ENCODE measurements at regions not wholly inside any gene's neighbourhood (a gene's known extent, or its start where the extent isn't known, plus 50 kb on each side); places are given as distances from the start of the nearest gene placed in this dataset.

DNA sequence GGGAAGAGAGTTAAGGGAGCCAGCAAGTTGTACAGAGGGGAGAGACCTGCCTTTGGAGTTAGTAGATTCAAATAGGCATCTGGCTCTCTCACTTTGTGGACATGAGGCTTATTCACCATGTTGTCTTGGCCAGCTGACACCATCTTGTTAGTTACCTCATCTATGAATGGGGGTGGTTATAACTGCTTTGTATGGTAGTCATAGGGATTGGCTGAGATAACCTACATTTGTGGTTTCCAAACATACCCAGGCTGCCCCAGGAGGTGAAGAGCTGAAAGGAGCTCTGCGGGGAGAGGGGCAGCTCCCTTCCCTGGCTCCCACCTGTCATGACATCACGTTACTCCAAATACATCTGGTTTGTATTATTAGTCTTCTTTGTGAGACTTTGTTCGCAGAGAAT lies 393.3 kb upstream of the AUTS2 start:
- no peak for TF ChIP-seq NFE2L2 (IDR thresholded peaks at IDR 0.05; ENCODE audit: low read depth, low read length)
- TF ChIP-seq, protein P1, sequence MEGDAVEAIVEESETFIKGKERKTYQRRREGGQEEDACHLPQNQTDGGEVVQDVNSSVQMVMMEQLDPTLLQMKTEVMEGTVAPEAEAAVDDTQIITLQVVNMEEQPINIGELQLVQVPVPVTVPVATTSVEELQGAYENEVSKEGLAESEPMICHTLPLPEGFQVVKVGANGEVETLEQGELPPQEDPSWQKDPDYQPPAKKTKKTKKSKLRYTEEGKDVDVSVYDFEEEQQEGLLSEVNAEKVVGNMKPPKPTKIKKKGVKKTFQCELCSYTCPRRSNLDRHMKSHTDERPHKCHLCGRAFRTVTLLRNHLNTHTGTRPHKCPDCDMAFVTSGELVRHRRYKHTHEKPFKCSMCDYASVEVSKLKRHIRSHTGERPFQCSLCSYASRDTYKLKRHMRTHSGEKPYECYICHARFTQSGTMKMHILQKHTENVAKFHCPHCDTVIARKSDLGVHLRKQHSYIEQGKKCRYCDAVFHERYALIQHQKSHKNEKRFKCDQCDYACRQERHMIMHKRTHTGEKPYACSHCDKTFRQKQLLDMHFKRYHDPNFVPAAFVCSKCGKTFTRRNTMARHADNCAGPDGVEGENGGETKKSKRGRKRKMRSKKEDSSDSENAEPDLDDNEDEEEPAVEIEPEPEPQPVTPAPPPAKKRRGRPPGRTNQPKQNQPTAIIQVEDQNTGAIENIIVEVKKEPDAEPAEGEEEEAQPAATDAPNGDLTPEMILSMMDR (conservative IDR thresholded peaks at IDR 0.05; ENCODE audit: low read depth, low read length), result no peak
- TF ChIP-seq POLR2A (IDR thresholded peaks at IDR 0.05; ENCODE audit: low read depth, low read length), result no peak

All from IMR-90 (cell line).